HG03135 (cell line): ENCODE measurements at regions not wholly inside any gene's neighbourhood (a gene's known extent, or its start where the extent isn't known, plus 50 kb on each side); places are given as distances from the start of the nearest gene placed in this dataset.

Source experiments
- ATAC-seq: cut with Tn5 transposase; IDR thresholded peaks from one replicate; pipeline ENCODE4 v1.9.1; 2021; ENCODE audit warnings: mild to moderate bottlenecking, moderate library complexity; ENCODE audit not compliant: unreplicated experiment

GRCh38 chr11:119523539-119524157, 100.7 kb upstream of the THY1 start:
- ATAC-seq = no peak

GRCh38 chr11:119522609-119523008, 99.6 kb upstream of the THY1 start:
- ATAC-seq = no peak

GRCh38 chr11:119521551-119521950, 98.6 kb upstream of the THY1 start:
- no peak for ATAC-seq

- ATAC-seq = no peak
Measured at GRCh38 chr11:119520966-119521365, 98.0 kb upstream of the THY1 start.

- no peak for ATAC-seq
Measured at GRCh38 chr11:119520400-119520799, 97.4 kb upstream of the THY1 start.

- no peak for ATAC-seq
Measured at GRCh38 chr11:119519796-119520195, 96.8 kb upstream of the THY1 start.

GRCh38 chr11:119518746-119519730, 96.1 kb upstream of the THY1 start:
- ATAC-seq = no peak

GRCh38 chr11:119515771-119516400, 92.9 kb upstream of the THY1 start:
- no peak for ATAC-seq

- ATAC-seq = no peak
Measured at GRCh38 chr11:119513806-119514170, 90.8 kb upstream of the THY1 start.

- ATAC-seq = no peak
Measured at GRCh38 chr11:119513131-119513805, 90.3 kb upstream of the THY1 start.

GRCh38 chr11:119512369-119512768, 89.4 kb upstream of the THY1 start:
- no peak for ATAC-seq

GRCh38 chr11:119511614-119512306, 88.8 kb upstream of the THY1 start:
- no peak for ATAC-seq

GRCh38 chr11:119509969-119510401, 87.0 kb upstream of the THY1 start:
- peak; percentile 80 for ATAC-seq

- no peak for ATAC-seq
Measured at GRCh38 chr11:119509282-119509841, 86.4 kb upstream of the THY1 start.

GRCh38 chr11:119506436-119506835, 83.5 kb upstream of the THY1 start:
- no peak for ATAC-seq

- ATAC-seq = no peak
Measured at GRCh38 chr11:119505861-119506260, 82.9 kb upstream of the THY1 start.

- ATAC-seq = no peak
Measured at GRCh38 chr11:119505071-119505470, 82.1 kb upstream of the THY1 start.

GRCh38 chr11:119504371-119504770, 81.4 kb upstream of the THY1 start:
- ATAC-seq = no peak

- ATAC-seq = no peak
Measured at GRCh38 chr11:119501777-119502405, 78.9 kb upstream of the THY1 start.

- ATAC-seq = no peak
Measured at GRCh38 chr11:119497717-119498116, 74.7 kb upstream of the THY1 start.
